OCI-LY1 (cell line): ENCODE measurements at regions not wholly inside any gene's neighbourhood (a gene's known extent, or its start where the extent isn't known, plus 50 kb on each side); places are given as distances from the start of the nearest gene placed in this dataset.

Experiments used
- H2AFZ ChIP-seq: fragments of 200-600 bp; sonication (generic), shearing (Covaris generic); 2 replicates; pipeline ENCODE4 v1.6.0; 2014; ENCODE audit warnings: antibody characterized with exemption, mild to moderate bottlenecking, low read length
- H3F3A ChIP-seq: fragments of 200-600 bp; sonication (generic), shearing (Covaris generic); 2 replicates; pipeline ENCODE4 v1.6.0; 2014; ENCODE audit warnings: mild to moderate bottlenecking, antibody characterized with exemption, low read length, moderate library complexity; ENCODE audit not compliant: insufficient read depth
- H3K27ac ChIP-seq: fragments of 200-600 bp; sonication (generic); 2 replicates; pipeline ENCODE4 v1.5.1; 2014; ENCODE audit warnings: low read length, mixed run types, mild to moderate bottlenecking, low read depth; ENCODE audit not compliant: poor library complexity, severe bottlenecking
- H3K27me3 ChIP-seq: fragments of 200-600 bp; sonication (generic); 2 replicates; pipeline ENCODE4 v1.6.0; 2014; ENCODE audit warnings: antibody characterized with exemption, mild to moderate bottlenecking, low read length, moderate library complexity; ENCODE audit not compliant: insufficient read depth
- H3K36me3 ChIP-seq: fragments of 200-600 bp; sonication (generic); 2 replicates; pipeline ENCODE4 v1.6.1; 2014; ENCODE audit warnings: mild to moderate bottlenecking, antibody characterized with exemption, low read length, moderate library complexity, mixed read lengths; ENCODE audit not compliant: insufficient read depth
- H3K4me1 ChIP-seq: fragments of 200-600 bp; sonication (generic); 2 replicates; pipeline ENCODE4 v1.5.1; 2014; ENCODE audit warnings: mild to moderate bottlenecking, low read length, moderate library complexity; ENCODE audit not compliant: insufficient read depth, severe bottlenecking
- H3K4me2 ChIP-seq: fragments of 200-600 bp; sonication (generic), shearing (Covaris generic); 2 replicates; pipeline ENCODE4 v1.6.1; 2014; ENCODE audit warnings: low read length
- H3K4me3 ChIP-seq: fragments of 200-600 bp; sonication (generic); 2 replicates; pipeline ENCODE4 v1.5.1; 2014; ENCODE audit warnings: low read length, low read depth, mild to moderate bottlenecking, mixed read lengths; ENCODE audit not compliant: poor library complexity, severe bottlenecking
- H3K79me2 ChIP-seq: fragments of 200-600 bp; shearing (Covaris generic); 2 replicates; pipeline ENCODE4 v1.6.1; 2016; ENCODE audit warnings: mixed run types, low read length, mixed read lengths; ENCODE audit not compliant: insufficient read depth
- H3K9ac ChIP-seq: fragments of 200-600 bp; sonication (generic), shearing (Covaris generic); 2 replicates; pipeline ENCODE4 v1.6.1; 2014; ENCODE audit warnings: mild to moderate bottlenecking, low read length, mixed read lengths
- H3K9me2 ChIP-seq: fragments of 200-600 bp; sonication (generic), shearing (Covaris generic); 2 replicates; pipeline ENCODE4 v1.6.1; 2014; ENCODE audit warnings: low read depth, mild to moderate bottlenecking, low read length, mixed read lengths
- H3K9me3 ChIP-seq: fragments of 200-600 bp; shearing (Covaris generic); 2 replicates; pipeline ENCODE4 v1.6.1; 2014; ENCODE audit warnings: low read length, mixed read lengths
- H4K20me1 ChIP-seq: fragments of 200-600 bp; sonication (generic), shearing (Covaris generic); 2 replicates; pipeline ENCODE4 v1.6.0; 2016; ENCODE audit warnings: mild to moderate bottlenecking, low read length; ENCODE audit not compliant: insufficient read depth
- CTCF ChIP-seq: fragments of 200-600 bp; sonication (generic), shearing (Covaris generic); IDR thresholded peaks from 2 replicates; pipeline ENCODE4 v1.5.1; 2017; ENCODE audit warnings: mild to moderate bottlenecking, antibody characterized with exemption, low read length, moderate library complexity, mixed read lengths
- EZH2 ChIP-seq: fragments of 200-600 bp; sonication (generic), shearing (Covaris generic); IDR thresholded peaks from 2 replicates; pipeline ENCODE4 v1.8.0; 2017; ENCODE audit warnings: borderline replicate concordance, mixed run types, mild to moderate bottlenecking, antibody characterized with exemption, low read length, moderate library complexity, mixed read lengths

GRCh38 chr13:20351281-20352022, 119.3 kb upstream of the GJB6 start:
- H3K4me3 ChIP-seq, result no peak overlapping the region
- no peak for TF ChIP-seq CTCF
- TF ChIP-seq EZH2, result no peak
- H3K27ac ChIP-seq, result no peak overlapping the region
- no peaks in the 10 kb centered on the region for H3K4me1 ChIP-seq
- no peak overlapping the region for H2AFZ ChIP-seq
- H4K20me1 ChIP-seq, result no peaks in the 10 kb centered on the region
- H3K9me3 ChIP-seq, result no peaks in the 10 kb centered on the region
- H3K9me2 ChIP-seq, result no peaks in the 10 kb centered on the region
- H3K9ac ChIP-seq, result no peak overlapping the region
- no peak overlapping the region for H3K4me2 ChIP-seq
- H3F3A ChIP-seq, result no peaks in the 10 kb centered on the region
- no peaks in the 10 kb centered on the region for H3K36me3 ChIP-seq
- H3K27me3 ChIP-seq, result no peaks in the 10 kb centered on the region
- H3K79me2 ChIP-seq, result no peaks in the 10 kb centered on the region

- Histone ChIP-seq H3K9me3 (no peaks in the 10 kb centered on the region), H3K36me3 (no peaks in the 10 kb centered on the region), H3K4me3 (no peak overlapping the region), H3K79me2 (no peaks in the 10 kb centered on the region), H3K9me2 (no peaks in the 10 kb centered on the region), H2AFZ (no peak overlapping the region), H4K20me1 (no peaks in the 10 kb centered on the region), H3K4me2 (no peak overlapping the region), H3K9ac (no peak overlapping the region), H3K27ac (no peak overlapping the region), H3K4me1 (no peaks in the 10 kb centered on the region), H3K27me3 (no peaks in the 10 kb centered on the region), H3F3A (no peaks in the 10 kb centered on the region)
- TF ChIP-seq CTCF, result no peak
- no peak for TF ChIP-seq EZH2
Observed at GRCh38 chr13:20350819-20351218, 118.7 kb upstream of the GJB6 start.

DNA sequence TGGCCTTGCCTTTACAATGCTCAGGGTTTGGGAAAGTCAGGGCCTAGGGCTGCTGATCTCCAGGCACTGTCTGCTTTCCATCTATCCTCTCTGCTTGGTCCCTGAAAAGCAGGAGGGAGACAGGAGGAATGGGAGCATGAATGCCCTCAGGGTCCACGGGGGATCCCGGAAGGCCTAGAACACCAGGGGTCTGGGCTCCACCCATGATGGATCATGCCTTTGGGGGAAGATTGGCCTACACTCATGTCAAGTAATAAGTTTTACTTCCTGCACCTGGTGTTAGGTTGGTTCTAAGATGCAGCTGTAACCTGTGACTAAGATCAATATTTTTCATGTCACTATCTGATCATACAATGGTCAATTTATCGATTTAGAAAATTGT, 118.3 kb upstream of the GJB6 start:
- H3K4me3 ChIP-seq, result no peak overlapping the region
- H3K27me3 ChIP-seq, result no peaks in the 10 kb centered on the region
- no peaks in the 10 kb centered on the region for H3K79me2 ChIP-seq
- H3K9ac ChIP-seq, result no peak overlapping the region
- no peak overlapping the region for H3K27ac ChIP-seq
- no peaks in the 10 kb centered on the region for H3F3A ChIP-seq
- H3K4me2 ChIP-seq, result no peak overlapping the region
- H2AFZ ChIP-seq, result no peak overlapping the region
- H3K9me3 ChIP-seq, result no peaks in the 10 kb centered on the region
- no peaks in the 10 kb centered on the region for H3K36me3 ChIP-seq
- TF ChIP-seq EZH2, result no peak
- TF ChIP-seq CTCF, result no peak
- no peaks in the 10 kb centered on the region for H4K20me1 ChIP-seq
- H3K4me1 ChIP-seq, result no peaks in the 10 kb centered on the region
- H3K9me2 ChIP-seq, result no peaks in the 10 kb centered on the region
